Right hindlimb (tissue), 1 donor: ENCODE measurements at regions not wholly inside any gene's neighbourhood (a gene's known extent, or its start where the extent isn't known, plus 50 kb on each side); places are given as distances from the start of the nearest gene placed in this dataset.
"Not testable (repeated sequence)": the region's sequence is repeated elsewhere in the genome, so short reads cannot be mapped to it uniquely, and the experiment has no call there.

Experiments used
- DNase-seq: peaks from one replicate; pipeline ENCODE4 v3.0.0-alpha.2; 2018

DNA sequence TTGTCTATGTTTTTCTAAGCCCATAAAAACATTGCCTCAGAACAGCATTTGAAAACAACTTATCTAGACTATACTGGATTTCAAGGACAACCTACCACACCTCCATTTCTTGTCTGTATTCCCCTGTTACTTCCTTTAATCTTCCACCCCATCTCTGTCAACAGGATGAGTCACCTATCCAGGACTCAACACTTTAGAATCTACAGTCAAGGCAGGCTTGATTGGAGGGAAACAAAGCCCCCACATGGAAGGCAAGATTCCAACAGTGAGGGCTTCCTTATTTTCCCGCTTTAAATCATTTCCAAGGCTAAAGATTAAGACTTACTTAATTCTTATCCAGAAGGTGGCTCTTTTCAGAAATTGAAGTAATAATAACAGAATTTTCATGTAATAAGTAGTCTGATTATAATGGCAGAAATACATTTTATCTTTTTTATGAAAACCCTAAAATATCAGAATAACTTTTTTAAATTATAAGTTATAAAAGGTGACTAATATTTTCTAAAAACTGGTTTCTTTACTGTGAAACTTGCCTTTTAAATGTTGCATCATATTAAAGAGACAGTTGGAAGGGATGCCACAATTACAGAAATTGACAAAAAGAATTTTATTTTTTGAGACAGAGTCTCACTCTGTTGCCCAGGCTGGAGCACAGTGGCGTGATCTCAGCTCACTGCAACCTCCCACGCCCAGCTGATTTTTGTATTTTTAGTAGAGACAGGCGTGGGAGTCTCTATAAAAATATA lies 138.7 kb upstream of the CCDC150 start:
- no peak for DNase-seq

DNA sequence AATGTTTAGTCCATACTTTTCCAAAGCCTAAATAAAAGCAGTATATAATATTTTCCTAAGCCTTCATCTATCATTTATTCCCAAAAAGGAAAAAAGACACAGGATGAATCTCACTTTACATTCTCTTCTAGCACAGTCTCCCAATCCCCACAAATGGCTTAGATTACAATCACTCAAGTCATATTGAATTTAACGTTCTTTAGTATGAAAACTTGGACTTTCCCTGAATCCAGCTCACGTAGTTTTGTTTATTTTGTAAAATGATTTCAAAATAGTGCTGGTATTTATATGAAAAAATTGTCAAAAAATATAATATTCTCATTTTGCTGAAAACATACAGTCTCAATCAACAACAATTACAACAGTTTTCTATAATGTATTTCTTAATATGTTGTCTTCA lies 137.7 kb upstream of the CCDC150 start:
- DNase-seq: no peak

DNA sequence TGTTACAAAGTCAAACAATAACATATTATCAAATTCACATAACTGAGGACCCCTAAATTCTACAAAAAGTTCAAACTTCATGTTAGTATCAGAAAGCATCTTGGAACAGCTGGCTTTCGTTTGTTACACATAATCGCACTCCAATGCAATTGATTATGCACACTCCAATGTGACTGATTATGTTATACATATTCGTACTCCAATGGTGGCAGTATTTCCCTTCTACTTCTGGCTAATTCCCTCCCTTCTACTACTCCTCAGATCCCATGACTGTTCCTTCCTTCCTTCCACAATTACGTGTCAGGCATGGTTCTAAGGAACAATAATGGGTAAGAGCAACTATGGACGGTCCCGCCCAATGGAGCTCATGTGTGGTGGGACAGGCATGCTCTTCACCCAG lies 137.1 kb upstream of the CCDC150 start:
- no peak for DNase-seq

DNA sequence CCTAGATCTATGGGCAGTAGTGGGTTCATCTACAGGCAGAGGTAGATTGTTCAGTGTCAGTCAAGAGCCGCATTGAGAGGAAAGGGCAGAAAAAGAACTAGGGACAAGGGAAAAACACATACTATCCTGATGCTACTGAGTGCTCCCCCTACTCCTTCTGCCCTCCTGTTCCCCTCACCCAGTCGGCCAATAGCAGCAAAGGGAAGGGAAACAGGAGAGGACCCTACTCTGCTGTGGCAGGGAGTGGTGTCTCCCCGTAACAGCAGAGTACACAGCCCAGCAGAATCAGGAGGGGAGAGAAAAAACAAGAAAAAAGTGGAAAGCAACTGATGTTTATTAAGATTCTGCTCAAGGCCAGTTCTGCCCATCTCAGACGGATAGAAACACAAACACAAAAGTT lies 136.1 kb upstream of the CCDC150 start:
- DNase-seq: no peak

DNA sequence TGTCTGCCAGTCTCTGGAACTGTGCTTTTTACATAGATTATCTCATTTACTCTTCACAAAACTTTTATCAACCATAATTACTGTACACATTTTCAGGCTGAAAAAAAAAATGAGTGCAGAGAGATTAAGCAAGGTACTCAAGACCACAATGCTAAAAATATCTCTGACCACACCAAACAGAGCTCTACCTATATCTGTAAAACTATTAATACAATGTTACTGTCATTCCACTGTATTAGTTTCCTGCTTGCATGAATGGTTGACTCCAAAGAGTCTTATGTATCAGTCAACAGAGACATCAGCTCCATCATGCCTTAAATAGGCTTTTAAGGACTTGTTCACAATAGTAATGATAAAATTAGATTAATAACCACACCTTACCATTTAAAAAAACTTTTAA lies 134.7 kb upstream of the CCDC150 start:
- DNase-seq: no peak

DNA sequence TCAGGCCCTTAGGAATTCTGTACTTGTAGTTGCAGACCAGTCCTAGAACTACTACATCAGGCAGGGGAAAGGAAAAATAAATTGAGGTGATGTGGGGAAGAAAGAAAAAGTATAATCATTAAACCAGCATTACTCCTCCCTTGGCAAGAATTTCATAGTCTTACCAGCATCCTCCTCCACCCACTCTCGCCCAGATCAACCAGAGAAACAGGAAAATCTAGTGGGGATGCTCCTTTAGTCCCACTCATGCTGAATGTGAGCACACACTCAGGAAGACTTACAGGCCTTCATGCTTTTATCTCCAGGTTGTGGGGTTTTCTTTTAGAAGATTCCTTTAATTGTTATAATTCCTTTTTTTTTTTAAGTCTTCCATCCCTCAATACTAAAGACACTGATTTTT lies 129.3 kb upstream of the CCDC150 start:
- DNase-seq: no peak

DNA sequence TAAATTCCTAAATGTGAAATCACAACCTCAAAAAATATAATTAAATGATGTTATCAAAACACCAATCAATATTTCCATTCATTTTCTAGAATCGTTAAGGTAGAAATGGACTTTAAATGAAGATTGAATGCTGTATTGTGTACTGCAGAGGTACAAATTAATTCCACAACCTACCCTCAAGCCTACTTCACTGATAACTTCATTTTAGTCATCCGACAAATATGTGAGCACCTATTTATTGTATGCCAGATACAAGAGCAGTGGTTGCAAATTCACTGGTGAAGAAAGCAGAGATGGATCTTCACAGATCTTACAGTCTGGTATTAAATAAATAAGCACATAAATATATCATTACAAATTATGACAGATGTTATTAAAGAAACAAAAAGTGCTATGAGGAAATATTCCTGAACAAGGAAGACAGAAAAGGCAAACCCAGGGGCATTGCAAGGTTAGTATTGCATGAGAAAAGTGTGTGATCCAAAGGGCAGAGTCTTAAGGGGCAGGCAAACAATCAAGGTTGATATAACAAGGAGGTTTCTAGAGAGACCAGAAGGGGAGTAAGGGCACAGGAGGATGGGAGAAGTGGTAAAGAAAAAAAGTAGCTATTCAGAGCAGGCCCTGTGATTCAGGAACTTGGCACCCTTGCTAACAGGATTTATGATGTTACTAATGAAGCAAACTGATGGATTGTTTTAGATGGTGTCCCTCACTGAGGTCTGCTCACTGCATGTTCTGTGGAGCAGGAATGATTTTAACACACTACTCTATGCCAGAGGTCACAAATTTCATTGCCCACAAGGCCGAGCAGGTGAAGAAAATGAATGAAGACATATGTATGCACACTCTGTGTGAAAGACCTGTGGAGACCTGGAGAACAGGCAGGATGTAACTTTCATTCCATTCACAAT lies 128.0 kb upstream of the CCDC150 start:
- DNase-seq: no peak

DNA sequence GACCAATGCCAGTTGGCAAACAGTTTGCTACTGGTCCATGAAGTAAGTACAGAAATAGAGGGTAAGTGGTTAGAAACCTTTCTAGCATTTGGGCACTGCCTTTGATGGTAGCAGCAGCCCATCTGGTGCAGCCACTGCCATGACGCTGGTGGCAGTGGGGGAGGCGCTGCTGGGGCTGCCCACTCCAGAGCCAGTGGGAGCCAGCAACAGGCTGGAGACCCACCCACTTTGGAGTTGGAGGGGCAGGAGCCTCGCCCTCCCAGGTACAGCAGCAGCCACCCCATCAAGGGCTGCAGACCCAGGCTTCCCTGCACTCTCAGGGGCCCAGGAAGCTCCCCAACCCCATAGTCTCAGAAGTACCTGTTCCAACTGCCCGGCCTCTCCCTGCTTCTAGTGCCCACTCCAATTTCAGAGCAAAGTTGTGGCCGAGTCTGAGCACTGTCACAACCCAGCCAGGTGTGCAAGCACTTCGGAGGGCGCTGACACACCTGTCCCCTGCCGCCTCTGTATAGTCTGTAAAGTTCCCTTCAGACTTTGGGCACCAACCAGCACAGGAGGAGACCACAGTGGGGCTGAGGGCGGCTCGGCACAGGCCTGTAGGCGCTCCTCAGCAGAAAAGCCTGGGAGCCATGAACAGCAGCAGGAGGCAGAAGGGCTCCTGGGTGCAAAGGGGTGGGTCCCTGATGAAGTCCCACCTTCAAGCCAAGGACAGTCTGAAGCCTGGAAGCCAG lies 125.6 kb upstream of the CCDC150 start:
- no peak for DNase-seq

DNA sequence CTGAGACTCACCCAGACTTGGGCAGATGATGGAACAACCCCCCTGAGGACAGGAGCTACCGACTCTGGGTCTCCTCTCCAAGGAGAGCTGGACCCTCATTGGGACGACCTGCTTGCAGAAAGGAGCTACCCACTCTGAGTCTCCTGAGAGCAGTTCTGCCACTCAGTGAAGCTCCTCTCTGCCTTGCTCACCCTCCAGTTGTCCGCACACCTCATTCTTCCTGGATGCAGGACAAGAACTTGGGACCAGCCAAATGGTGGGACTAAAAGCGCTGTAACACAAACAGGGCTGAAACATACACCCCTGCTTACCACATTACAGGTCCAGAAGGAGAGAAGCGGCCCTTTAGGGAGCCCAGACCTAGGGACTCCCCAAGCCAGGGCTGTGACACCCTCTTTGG lies 124.9 kb upstream of the CCDC150 start:
- DNase-seq: no peak

DNA sequence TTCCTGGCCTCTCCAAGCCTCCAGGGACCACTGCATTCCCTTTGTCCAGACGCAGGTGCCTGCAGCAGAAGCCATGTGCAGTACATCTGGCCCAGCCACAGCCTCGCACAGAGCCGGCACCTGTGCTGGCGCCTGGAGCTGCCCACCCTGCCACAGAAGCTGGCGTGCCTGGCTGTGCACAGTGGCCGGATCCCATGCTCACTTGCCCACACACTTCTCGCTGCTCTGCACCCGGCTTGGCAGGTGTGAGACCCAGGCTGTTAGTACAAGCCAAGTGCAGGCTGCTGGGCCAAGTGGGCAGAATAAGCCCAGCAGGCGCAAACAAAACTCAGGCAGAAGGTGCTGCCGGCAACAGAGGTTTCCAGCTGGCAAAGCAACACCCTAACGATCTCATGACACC lies 124.5 kb upstream of the CCDC150 start:
- DNase-seq: no peak

DNA sequence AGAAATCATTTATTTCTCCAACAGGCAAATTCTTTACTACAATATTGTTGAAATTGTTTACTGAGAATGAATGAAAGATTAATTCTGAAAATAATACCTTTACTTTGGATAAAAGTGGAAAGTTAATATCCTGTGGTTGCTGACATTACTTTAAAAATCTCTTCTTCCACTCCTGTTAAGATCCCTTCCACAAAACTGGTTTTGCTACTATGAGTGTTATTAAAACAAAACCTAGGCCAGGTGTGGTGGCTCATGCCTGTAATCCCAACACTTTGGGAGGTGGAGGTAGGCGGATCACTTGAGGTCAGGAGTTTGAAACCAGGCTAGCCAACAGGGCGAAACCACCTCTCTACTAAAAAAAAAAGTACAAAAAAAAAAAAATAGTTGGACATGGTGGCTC lies 123.9 kb upstream of the CCDC150 start:
- no peak for DNase-seq

DNA sequence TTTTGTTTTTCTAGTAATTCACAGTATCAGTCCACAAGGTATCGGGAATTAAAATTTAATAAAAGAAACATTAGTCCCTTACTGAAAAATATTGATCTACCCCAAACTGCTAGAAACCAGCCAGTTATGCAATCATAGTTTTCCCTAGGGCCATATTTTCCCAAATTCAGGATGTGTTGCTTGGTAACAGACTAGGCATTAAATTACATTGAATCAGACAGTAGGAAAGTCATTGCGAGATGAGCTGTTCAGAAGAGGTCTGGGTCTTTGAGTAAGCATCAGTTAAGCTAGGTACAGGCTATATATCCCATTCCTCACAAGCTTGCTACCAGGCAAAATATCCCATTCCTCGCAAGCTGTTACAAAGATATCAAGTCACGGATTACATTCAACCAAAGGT lies 123.0 kb upstream of the CCDC150 start:
- DNase-seq: no peak

DNA sequence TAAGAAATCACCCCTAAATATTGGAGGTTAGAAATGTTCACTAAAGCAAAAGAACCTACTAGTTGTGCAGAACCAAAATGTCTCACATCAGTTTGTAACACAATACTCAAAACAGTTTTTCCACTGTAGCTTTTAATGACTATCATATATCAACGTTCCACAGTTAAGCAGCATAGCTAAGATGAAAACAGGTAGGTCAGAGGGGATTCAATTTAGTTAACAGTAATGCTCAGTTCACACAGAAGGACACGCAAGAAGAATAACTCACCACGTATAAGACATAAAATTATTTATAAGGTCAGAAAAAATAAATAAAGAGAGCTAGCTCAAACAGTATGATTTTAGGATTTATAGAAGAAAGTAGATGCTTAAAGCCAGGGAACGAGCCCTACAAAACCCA lies 118.9 kb upstream of the CCDC150 start:
- DNase-seq: no peak

DNA sequence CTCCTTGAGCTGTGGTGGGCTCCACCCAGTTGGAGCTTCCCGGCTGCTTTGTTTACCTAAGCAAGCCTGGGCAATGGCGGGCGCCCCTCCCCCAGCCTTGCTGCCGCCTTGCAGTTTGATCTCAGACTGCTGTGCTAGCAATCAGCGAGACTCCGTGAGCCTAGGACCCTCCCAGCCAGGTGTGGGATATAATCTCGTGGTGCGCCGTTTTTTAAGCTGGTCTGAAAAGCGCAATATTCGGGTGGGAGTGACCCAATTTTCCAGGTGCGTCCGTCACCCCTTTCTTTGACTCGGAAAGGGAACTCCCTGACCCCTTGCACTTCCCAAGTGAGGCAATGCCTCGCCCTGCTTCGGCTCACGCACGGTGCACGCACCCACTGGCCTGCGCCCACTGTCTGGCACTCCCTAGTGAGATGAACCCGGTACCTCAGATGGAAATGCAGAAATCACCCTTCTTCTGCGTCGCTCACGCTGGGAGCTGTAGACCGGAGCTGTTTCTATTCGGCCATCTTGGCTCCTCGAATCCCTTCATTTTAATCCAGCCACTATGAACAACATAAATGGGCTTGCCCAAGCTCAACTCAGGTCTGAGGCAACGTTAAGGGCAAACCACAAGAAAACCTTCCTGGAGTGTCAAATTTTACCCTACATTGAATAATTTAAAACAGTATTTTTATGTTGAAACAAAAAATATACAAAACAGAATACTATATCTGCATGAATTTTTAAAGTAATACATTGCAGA lies 112.4 kb upstream of the CCDC150 start:
- not testable (repeated sequence) for DNase-seq

DNA sequence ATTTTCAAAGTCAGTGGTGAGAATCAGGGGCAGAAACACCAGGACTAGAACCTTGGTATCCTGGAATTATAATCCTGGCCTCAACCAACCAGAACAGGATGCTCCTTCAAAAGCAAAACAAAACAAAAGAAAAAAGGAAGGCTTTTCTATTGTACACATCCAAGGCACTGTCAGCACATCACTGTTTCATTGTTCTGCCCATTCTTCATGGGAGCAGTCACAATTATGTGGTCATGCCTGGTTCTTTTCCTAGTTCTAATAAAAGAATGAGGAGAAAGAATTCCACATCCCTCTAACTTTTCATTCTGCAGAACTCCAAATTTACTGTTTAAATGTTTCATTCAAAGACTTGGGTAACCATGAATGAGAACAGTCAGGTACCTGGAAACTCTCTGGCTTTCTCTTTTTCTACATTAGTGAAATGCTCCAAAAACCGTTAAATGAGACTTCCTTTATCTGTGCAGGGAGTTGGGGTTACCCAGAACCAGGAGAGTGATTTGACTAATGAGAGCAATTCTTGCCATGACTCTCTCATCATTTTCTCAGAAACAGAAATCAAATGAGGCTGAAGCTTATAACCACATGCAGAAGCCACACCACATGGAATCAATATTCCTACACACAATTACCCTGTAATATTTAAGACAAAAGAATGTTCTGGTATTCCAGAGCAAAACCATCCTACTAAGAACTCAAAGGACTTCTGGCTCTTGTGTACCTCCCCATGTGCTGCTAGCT lies 110.9 kb upstream of the CCDC150 start:
- no peak for DNase-seq

DNA sequence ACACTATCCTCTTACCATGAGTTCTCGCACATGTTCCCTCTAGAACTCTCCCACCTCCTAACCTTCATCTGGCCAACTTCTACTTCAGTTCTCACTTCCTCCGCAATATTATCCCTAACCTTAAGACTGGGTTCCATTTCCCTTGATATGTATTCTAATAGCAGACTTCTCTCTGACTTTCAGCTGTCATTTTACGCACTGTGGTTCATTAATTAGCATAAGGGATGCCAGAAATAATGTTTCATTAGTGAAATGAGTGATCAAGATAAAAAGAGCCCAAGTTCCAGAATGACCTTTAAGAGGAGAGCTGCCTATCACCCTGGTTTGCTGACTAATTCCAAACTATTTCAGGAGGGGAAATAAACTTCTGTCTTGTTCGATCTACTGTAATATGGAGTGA lies 108.6 kb upstream of the CCDC150 start:
- no peak for DNase-seq

DNA sequence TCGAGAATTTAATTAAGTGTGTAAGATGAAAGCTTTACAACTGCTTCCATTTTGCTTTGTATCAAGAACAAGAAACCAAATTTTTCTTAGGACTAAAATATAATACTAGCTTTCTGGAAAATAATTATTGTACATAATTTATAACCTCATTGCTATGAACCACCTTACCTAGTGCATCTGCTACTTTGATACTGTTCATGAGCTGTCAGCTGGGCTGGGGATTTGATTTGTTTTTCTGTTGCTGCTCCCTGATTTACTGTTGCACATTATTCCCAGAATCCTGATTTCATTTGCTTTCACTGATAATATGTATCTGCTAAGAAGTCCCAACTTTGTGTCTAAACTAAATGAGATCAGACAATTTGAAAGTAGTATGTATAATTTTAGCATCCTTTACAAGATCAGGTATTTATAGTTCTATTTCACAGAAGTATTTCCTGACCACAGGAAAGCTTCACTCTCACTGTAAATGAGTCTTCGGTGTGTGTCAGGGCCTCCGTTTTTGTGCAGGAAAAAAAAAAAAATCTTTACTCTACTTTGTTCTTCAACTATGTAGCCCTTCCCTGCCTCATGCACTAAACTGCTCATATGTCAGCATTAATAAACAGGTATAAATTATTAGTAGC lies 105.6 kb upstream of the CCDC150 start:
- DNase-seq: no peak

DNA sequence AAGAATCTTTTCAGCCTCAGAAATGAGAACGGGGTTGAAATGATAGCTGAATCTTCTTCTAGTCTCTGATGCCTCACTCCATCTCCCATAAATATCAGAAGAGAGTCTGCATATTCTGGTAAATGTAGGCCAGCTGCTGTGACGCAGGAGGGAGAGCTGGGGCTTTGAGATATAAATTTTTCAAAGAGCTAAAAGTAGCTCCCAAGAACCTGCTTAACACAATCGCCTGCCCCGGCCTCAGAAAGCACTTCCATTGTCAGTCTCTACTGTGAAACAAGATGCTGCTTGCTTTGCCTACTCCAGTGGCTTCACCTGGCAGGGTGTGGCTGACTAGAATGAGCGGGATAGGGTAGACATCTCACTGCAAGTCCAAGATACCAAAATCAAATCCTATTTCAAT lies 105.0 kb upstream of the CCDC150 start:
- DNase-seq: no peak

DNA sequence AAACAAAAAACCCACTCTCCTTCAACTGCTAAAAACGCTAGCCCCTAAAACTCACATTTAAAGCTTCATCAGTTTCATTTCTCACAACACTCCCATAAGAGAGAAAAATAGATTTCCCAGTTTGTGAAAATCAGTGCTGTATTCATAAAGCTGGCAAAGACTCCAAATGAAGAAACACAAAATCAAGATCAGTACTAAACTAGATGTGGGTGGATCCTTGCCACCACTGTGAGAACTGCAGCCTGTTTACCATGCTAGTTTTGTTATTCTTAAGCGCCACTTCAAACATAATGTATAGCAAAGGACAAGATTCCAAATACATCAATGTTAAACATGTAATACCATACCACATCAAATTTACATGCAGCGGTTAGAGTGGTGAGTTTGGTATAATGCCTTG lies 104.5 kb upstream of the CCDC150 start:
- no peak for DNase-seq

DNA sequence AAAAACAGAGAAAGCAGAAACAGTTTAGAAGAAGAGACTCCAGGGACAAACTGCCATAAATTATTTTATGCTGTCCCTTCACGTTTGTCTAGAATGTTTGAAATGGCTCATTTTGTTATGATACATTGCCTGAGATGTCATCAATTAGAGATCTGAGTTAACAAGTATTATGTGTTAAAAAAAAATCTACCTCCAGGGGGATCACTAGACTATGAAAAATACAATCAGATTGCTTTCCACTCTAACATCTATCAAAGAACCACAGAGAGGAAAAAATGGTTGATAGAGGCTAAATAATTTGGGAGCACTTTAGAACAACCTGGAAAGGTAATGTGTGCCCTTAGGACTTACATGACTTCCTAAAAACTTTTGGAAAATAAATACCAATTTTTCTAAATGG lies 103.8 kb upstream of the CCDC150 start:
- DNase-seq: no peak

DNA sequence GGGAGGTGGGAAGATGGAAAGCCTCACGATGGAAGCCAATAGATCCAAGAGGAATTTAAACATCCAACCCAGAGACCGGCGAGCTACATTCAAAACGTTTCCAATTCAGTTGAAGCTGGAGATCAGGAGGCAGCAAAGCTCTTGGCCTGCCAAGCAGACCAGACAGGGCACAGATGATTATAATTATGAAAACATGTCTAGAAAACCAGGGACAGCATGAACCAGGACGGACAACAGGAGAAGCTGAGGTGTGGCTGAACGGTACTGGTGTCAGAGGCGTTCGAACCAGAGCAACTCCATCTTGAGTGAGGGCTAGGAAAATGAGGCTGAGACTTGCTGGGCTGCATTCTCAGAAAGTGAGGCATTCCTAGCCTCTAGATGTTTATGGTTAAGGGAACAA lies 102.2 kb upstream of the CCDC150 start:
- no peak for DNase-seq

DNA sequence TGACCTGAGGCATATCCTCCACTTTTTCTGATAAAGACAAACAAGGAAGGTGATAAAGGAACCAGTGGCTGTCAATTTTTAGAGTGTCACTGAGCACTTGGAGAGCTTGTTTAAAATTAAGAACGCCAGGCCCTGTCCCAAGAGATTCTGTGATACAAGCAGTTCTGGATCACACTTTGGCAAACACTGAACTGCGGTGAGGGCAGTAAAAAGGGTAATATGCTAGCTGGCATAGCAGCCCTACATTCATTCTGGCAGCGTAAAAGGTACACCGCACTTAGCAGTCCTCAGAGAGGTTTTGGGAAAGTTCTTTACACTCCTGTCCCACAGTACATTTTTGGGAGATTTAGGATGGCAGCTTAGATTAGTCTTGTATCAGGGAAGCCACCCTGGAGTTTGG lies 101.3 kb upstream of the CCDC150 start:
- no peak for DNase-seq
